GM23338 (cell line): ENCODE measurements at regions not wholly inside any gene's neighbourhood (a gene's known extent, or its start where the extent isn't known, plus 50 kb on each side); places are given as distances from the start of the nearest gene placed in this dataset.

Experiments
- CREB1 ChIP-seq: fragments of 250-450 bp; sonication (Bioruptor Pico); IDR thresholded peaks from 2 replicates; pipeline ENCODE4 v1.5.0; 2020; ENCODE audit warnings: low read depth, mild to moderate bottlenecking, moderate library complexity
- CTCF ChIP-seq, 2 experiments: fragments of 200-600 bp in 1 of 2; sonication (generic) in 1 of 2; conservative IDR thresholded peaks; 2 replicates each; pipeline versions ENCODE4 v1.5.1 to v1.6.1; 2016 to 2017; ENCODE audit warnings: antibody characterized with exemption in 2 of 2, low read depth in 2 of 2, mild to moderate bottlenecking in 2 of 2, moderate library complexity in 1 of 2
- ETS1 ChIP-seq: IDR thresholded peaks from 2 replicates; pipeline ENCODE4 v1.6.1; 2016; ENCODE audit warnings: antibody characterized with exemption
- EZH2 ChIP-seq: fragments of 200-600 bp; sonication (generic); IDR thresholded peaks from one replicate; pipeline ENCODE4 v1.8.0; 2017; ENCODE audit warnings: antibody characterized with exemption, mild to moderate bottlenecking, low read depth; ENCODE audit not compliant: unreplicated experiment
- EZH2phosphoT487 ChIP-seq: fragments of 200-600 bp; sonication (generic); IDR thresholded peaks from one replicate; pipeline ENCODE4 v1.8.1; 2018; ENCODE audit warnings: antibody characterized with exemption; ENCODE audit not compliant: unreplicated experiment
- JUNB ChIP-seq: IDR thresholded peaks from one replicate; pipeline ENCODE4 v1.6.1; 2016; ENCODE audit warnings: antibody characterized with exemption; ENCODE audit not compliant: unreplicated experiment
- POLR2AphosphoS5 ChIP-seq: IDR thresholded peaks from 2 replicates; pipeline ENCODE4 v1.6.1; 2016; ENCODE audit warnings: antibody characterized with exemption, low read depth
- ZNF114 ChIP-seq: fragments of 250-450 bp; sonication (Bioruptor Pico); IDR thresholded peaks from 2 replicates; pipeline ENCODE4 v1.5.0; 2020; ENCODE audit warnings: mild to moderate bottlenecking, moderate library complexity
- TF ChIP-seq, protein P1 (sequence below): IDR thresholded peaks from one replicate; pipeline ENCODE4 v1.6.1; 2018; ENCODE audit warnings: antibody characterized with exemption; ENCODE audit not compliant: unreplicated experiment

- TF ChIP-seq CTCF (conservative IDR thresholded peaks at IDR 0.05; ENCODE audit: low read depth in 2 of 2) (no peak), EZH2 (no peak), POLR2AphosphoS5 (no peak), EZH2phosphoT487 (no peak), ZNF114 (CRISPR knock-in tag) (no peak), JUNB (no peak), ETS1 (no peak), CREB1 (CRISPR knock-in tag) (no peak)
- TF ChIP-seq, protein P1, sequence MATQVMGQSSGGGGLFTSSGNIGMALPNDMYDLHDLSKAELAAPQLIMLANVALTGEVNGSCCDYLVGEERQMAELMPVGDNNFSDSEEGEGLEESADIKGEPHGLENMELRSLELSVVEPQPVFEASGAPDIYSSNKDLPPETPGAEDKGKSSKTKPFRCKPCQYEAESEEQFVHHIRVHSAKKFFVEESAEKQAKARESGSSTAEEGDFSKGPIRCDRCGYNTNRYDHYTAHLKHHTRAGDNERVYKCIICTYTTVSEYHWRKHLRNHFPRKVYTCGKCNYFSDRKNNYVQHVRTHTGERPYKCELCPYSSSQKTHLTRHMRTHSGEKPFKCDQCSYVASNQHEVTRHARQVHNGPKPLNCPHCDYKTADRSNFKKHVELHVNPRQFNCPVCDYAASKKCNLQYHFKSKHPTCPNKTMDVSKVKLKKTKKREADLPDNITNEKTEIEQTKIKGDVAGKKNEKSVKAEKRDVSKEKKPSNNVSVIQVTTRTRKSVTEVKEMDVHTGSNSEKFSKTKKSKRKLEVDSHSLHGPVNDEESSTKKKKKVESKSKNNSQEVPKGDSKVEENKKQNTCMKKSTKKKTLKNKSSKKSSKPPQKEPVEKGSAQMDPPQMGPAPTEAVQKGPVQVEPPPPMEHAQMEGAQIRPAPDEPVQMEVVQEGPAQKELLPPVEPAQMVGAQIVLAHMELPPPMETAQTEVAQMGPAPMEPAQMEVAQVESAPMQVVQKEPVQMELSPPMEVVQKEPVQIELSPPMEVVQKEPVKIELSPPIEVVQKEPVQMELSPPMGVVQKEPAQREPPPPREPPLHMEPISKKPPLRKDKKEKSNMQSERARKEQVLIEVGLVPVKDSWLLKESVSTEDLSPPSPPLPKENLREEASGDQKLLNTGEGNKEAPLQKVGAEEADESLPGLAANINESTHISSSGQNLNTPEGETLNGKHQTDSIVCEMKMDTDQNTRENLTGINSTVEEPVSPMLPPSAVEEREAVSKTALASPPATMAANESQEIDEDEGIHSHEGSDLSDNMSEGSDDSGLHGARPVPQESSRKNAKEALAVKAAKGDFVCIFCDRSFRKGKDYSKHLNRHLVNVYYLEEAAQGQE, result no peak
These were observed 213.7 kb downstream of the TMEM38B start for GRCh38 chr9:105908069-105908468.
